HG03108 (cell line): ENCODE measurements at regions not wholly inside any gene's neighbourhood (a gene's known extent, or its start where the extent isn't known, plus 50 kb on each side); places are given as distances from the start of the nearest gene placed in this dataset.
"Not testable (repeated sequence)": the region's sequence is repeated elsewhere in the genome, so short reads cannot be mapped to it uniquely, and the experiment has no call there.

ENCODE experiments used
- ATAC-seq: cut with Tn5 transposase; IDR thresholded peaks from one replicate; pipeline ENCODE4 v1.9.1; 2021; ENCODE audit warnings: moderate library complexity; ENCODE audit not compliant: unreplicated experiment

GRCh38 chr9:83138422-83139135, 75.6 kb upstream of the RASEF start:
- ATAC-seq: no peak

- ATAC-seq: no peak
These were observed 70.4 kb upstream of the RASEF start for GRCh38 chr9:83133316-83133715.

- no peak for ATAC-seq
These were observed 69.8 kb upstream of the RASEF start for GRCh38 chr9:83132768-83133167.

GRCh38 chr9:83130541-83130940, 67.6 kb upstream of the RASEF start:
- ATAC-seq: no peak

- no peak for ATAC-seq
These were observed 62.7 kb upstream of the RASEF start for GRCh38 chr9:83125671-83126070.

GRCh38 chr9:83119873-83120272, 56.9 kb upstream of the RASEF start:
- no peak for ATAC-seq

- no peak for ATAC-seq
These were observed 53.1 kb upstream of the RASEF start for GRCh38 chr9:83116026-83116425.

GRCh38 chr9:83113445-83113844, 50.5 kb upstream of the RASEF start:
- ATAC-seq: not testable (repeated sequence)
